ENCODE measurements at regions not wholly inside any gene's neighbourhood (a gene's known extent, or its start where the extent isn't known, plus 50 kb on each side); places are given as distances from the start of the nearest gene placed in this dataset.
A peak's percentile ranks its signal among the peaks of the same experiment; 100 is the strongest.

- no peak for DNase-seq
Measured at GRCh38 chr15:70555713-70556112, 207.6 kb downstream of the UACA start.

GRCh38 chr15:70547846-70548487 lies 215.4 kb downstream of the UACA start:
- DNase-seq = no peak

GRCh38 chr15:70545526-70545925 lies 217.8 kb downstream of the UACA start:
- DNase-seq = no peak

- DNase-seq = no peak
Measured at GRCh38 chr15:70541511-70541910, 221.8 kb downstream of the UACA start.

- no peak for DNase-seq
Measured at GRCh38 chr15:70539912-70540530, 223.3 kb downstream of the UACA start.

GRCh38 chr15:70539409-70539808 lies 223.9 kb downstream of the UACA start:
- no peak for DNase-seq

GRCh38 chr15:70538278-70538677 lies 225.1 kb downstream of the UACA start:
- DNase-seq = no peak

GRCh38 chr15:70535955-70536338 lies 227.4 kb downstream of the UACA start:
- no peak for DNase-seq

- DNase-seq = no peak
Measured at GRCh38 chr15:70535071-70535954, 228.0 kb downstream of the UACA start.

- DNase-seq = no peak
Measured at GRCh38 chr15:70533931-70534742, 229.2 kb downstream of the UACA start.

GRCh38 chr15:70532531-70533186 lies 230.7 kb downstream of the UACA start:
- DNase-seq = no peak

GRCh38 chr15:70531576-70531975 lies 231.8 kb downstream of the UACA start:
- no peak for DNase-seq

GRCh38 chr15:70530906-70531305 lies 232.5 kb downstream of the UACA start:
- no peak for DNase-seq

GRCh38 chr15:70530503-70530902 lies 232.9 kb downstream of the UACA start:
- no peak for DNase-seq

- DNase-seq = no peak
Measured at GRCh38 chr15:70530017-70530499, 233.3 kb downstream of the UACA start.

GRCh38 chr15:70528816-70529215 lies 234.5 kb downstream of the UACA start:
- DNase-seq = no peak

- DNase-seq = peak; percentile 42
Measured at GRCh38 chr15:70528270-70528706, 235.1 kb downstream of the UACA start.

GRCh38 chr15:70526974-70527325 lies 236.4 kb downstream of the UACA start:
- no peak for DNase-seq

GRCh38 chr15:70526221-70526973 lies 237.0 kb downstream of the UACA start:
- DNase-seq = no peak

GRCh38 chr15:70525551-70525950 lies 237.8 kb downstream of the UACA start:
- DNase-seq = no peak

- no peak for DNase-seq
Measured at GRCh38 chr15:70524470-70524869, 238.9 kb downstream of the UACA start.

- no peak for DNase-seq
Measured at GRCh38 chr15:70523616-70524015, 239.7 kb downstream of the UACA start.
